DMS 273 (cell line): ENCODE measurements at regions not wholly inside any gene's neighbourhood (a gene's known extent, or its start where the extent isn't known, plus 50 kb on each side); places are given as distances from the start of the nearest gene placed in this dataset.
"Not testable (repeated sequence)": the region's sequence is repeated elsewhere in the genome, so short reads cannot be mapped to it uniquely, and the experiment has no call there.

Source experiments
- DNase-seq: peaks from one replicate; lab custom pipeline; 2025; ENCODE audit not compliant: unreplicated experiment; lab: John Stamatoyannopoulos, UW

GRCh38 chr6:139894271-139894670 lies 519.8 kb upstream of the CITED2 start:
- no peak for DNase-seq

- DNase-seq = peak; percentile 16
Observed at GRCh38 chr6:139891471-139891870, 517.0 kb upstream of the CITED2 start.

GRCh38 chr6:139888681-139889122 lies 514.3 kb upstream of the CITED2 start:
- no peak for DNase-seq

- no peak for DNase-seq
Observed at GRCh38 chr6:139887275-139887674, 512.8 kb upstream of the CITED2 start.

GRCh38 chr6:139886396-139886795 lies 511.9 kb upstream of the CITED2 start:
- no peak for DNase-seq

GRCh38 chr6:139885909-139886308 lies 511.5 kb upstream of the CITED2 start:
- no peak for DNase-seq

GRCh38 chr6:139883776-139884175 lies 509.3 kb upstream of the CITED2 start:
- DNase-seq = no peak

GRCh38 chr6:139882977-139883728 lies 508.7 kb upstream of the CITED2 start:
- DNase-seq = peak; percentile 42

- DNase-seq = no peak
Observed at GRCh38 chr6:139882234-139882633, 507.8 kb upstream of the CITED2 start.

GRCh38 chr6:139881728-139882211 lies 507.3 kb upstream of the CITED2 start:
- DNase-seq = peak; percentile 68

- peak; percentile 53 for DNase-seq
Observed at GRCh38 chr6:139881236-139881635, 506.8 kb upstream of the CITED2 start.

GRCh38 chr6:139879823-139880356 lies 505.4 kb upstream of the CITED2 start:
- no peak for DNase-seq

GRCh38 chr6:139879241-139879640 lies 504.8 kb upstream of the CITED2 start:
- DNase-seq = not testable (repeated sequence)

- DNase-seq = no peak
Observed at GRCh38 chr6:139877828-139878405, 503.5 kb upstream of the CITED2 start.

- DNase-seq = no peak
Observed at GRCh38 chr6:139872665-139873064, 498.2 kb upstream of the CITED2 start.

- no peak for DNase-seq
Observed at GRCh38 chr6:139871803-139872510, 497.5 kb upstream of the CITED2 start.

- no peak for DNase-seq
Observed at GRCh38 chr6:139871165-139871710, 496.8 kb upstream of the CITED2 start.

- no peak for DNase-seq
Observed at GRCh38 chr6:139868576-139868975, 494.1 kb upstream of the CITED2 start.

GRCh38 chr6:139863964-139864363 lies 489.5 kb upstream of the CITED2 start:
- no peak for DNase-seq

GRCh38 chr6:139863346-139863745 lies 488.9 kb upstream of the CITED2 start:
- no peak for DNase-seq

- no peak for DNase-seq
Observed at GRCh38 chr6:139862311-139862710, 487.9 kb upstream of the CITED2 start.
